ENCODE measurements at regions not wholly inside any gene's neighbourhood (a gene's known extent, or its start where the extent isn't known, plus 50 kb on each side); places are given as distances from the start of the nearest gene placed in this dataset.

GRCh38 chr4:62250100-62250499, 1050.0 kb downstream of the ADGRL3 start:
- ChIA-PET POLR2A (ENCODE audit: unreplicated experiment) (no interaction called here), CTCF (no interaction called here)
- Histone ChIP-seq H4K20me1 (ENCODE audit: insufficient read depth, low read length) (no peaks in the 10 kb centered on the region), H3K9me3 (ENCODE audit: control insufficient read depth, insufficient read depth, low read length) (peaks cover 3% of the 10 kb centered on the region; the same call in 1 of the 2 replicates), H3K36me3 (ENCODE audit: control insufficient read depth, insufficient read depth, low read length) (no peaks in the 10 kb centered on the region), H3K23ac (ENCODE audit: low read depth, low read length) (no peak overlapping the region), H2BK15ac (ENCODE audit: low read depth, low read length) (no peak overlapping the region), H3K4me3 (ENCODE audit: insufficient read depth, low read depth, low read length) (no peak overlapping the region), H2AFZ (replicated peaks; ENCODE audit: low read length, poor library complexity) (no peak overlapping the region), H3K4ac (ENCODE audit: low read depth, low read length) (no peak overlapping the region), H3K4me1 (ENCODE audit: control insufficient read depth, insufficient read depth, low read length) (no peaks in the 10 kb centered on the region), H2BK20ac (ENCODE audit: low read depth, low read length) (no peak overlapping the region), H3K27me3 (ENCODE audit: control insufficient read depth, insufficient read depth, low read length) (no peaks in the 10 kb centered on the region), H3K9ac (ENCODE audit: low read depth, low read length) (no peak overlapping the region), H3K18ac (ENCODE audit: low read depth, low read length) (no peak overlapping the region), H2AK9ac (replicated peaks; ENCODE audit: low read depth, low read length, poor library complexity) (no peak overlapping the region), H4K91ac (ENCODE audit: insufficient read depth, low read depth, low read length) (no peak overlapping the region), H3K56ac (ENCODE audit: extremely low read depth, insufficient read depth, low read length) (no peak overlapping the region), H3K27ac (ENCODE audit: insufficient read depth, low read length) (no peak overlapping the region), H3K4me2 (ENCODE audit: low read depth, low read length) (no peak overlapping the region), H2AK5ac (ENCODE audit: low read depth, low read length) (no peak overlapping the region), H3K9me1 (ENCODE audit: insufficient read depth, low read length) (no peaks in the 10 kb centered on the region), H2BK5ac (ENCODE audit: low read depth, low read length, poor library complexity, severe bottlenecking) (no peak overlapping the region), H3K79me1 (ENCODE audit: low read depth in 1 of 2, low read length in 2 of 2) (no peaks in the 10 kb centered on the region), H4K5ac (ENCODE audit: low read depth, low read length) (no peak overlapping the region), H4K8ac (ENCODE audit: low read depth in 2 of 2, low read length in 2 of 2) (no peak overlapping the region), H3K14ac (replicated peaks; ENCODE audit: low read depth, low read length) (no peak overlapping the region), H2BK120ac (ENCODE audit: low read depth, low read length) (no peak overlapping the region)
- in situ Hi-C loops (cut with MboI; ENCODE audit: low sequenced_read_pairs) = no loop called here
- intact Hi-C loops (cut with micrococcal nuclease) = no loop called here
- BruUV-seq (replicated peaks) = no TSS peak
- TF ChIP-seq RFX5 (IDR thresholded peaks at IDR 0.05; ENCODE audit: low read depth, low read length) = no peak
- TF ChIP-seq CHD1 (IDR thresholded peaks at IDR 0.05; ENCODE audit: low read depth, low read length) = no peak
- TF ChIP-seq MAZ (IDR thresholded peaks at IDR 0.05; ENCODE audit: borderline replicate concordance, low read depth, low read length) = no peak
- TF ChIP-seq BHLHE40 (IDR thresholded peaks at IDR 0.05; ENCODE audit: low read depth, low read length) = no peak
- no peak for TF ChIP-seq CEBPB (IDR thresholded peaks at IDR 0.05; ENCODE audit: low read depth, low read length)
- no peak for TF ChIP-seq CTCF (conservative IDR thresholded peaks at IDR 0.05; ENCODE audit: low read depth, low read length)
- TF ChIP-seq RAD21 (IDR thresholded peaks at IDR 0.05; ENCODE audit: low read length) = no peak
- no peak for TF ChIP-seq NFE2L2 (IDR thresholded peaks at IDR 0.05; ENCODE audit: low read depth, low read length)
- TF ChIP-seq USF2 (IDR thresholded peaks at IDR 0.05; ENCODE audit: low read depth, low read length) = no peak
- no peak for TF ChIP-seq POLR2A (IDR thresholded peaks at IDR 0.05; ENCODE audit: low read depth, low read length)
- TF ChIP-seq ELK1 (IDR thresholded peaks at IDR 0.05; ENCODE audit: borderline replicate concordance, low read depth, low read length) = no peak
- no peak for TF ChIP-seq MXI1 (IDR thresholded peaks at IDR 0.05; ENCODE audit: borderline replicate concordance, low read depth, low read length)
- TF ChIP-seq RCOR1 (IDR thresholded peaks at IDR 0.05; ENCODE audit: insufficient replicate concordance, low read length) = no peak
- no peak for TF ChIP-seq FOS (IDR thresholded peaks at IDR 0.05; ENCODE audit: low read depth, low read length)
- no peak for TF ChIP-seq SMC3 (IDR thresholded peaks at IDR 0.05; ENCODE audit: low read depth, low read length)
- TF ChIP-seq MAFK (IDR thresholded peaks at IDR 0.05; ENCODE audit: low read depth, low read length) = no peak
- dilution Hi-C loops (cut with HindIII; ENCODE audit: low sequenced_read_pairs, unreplicated experiment) = no loop called here
- ATAC-seq (ENCODE audit: low read depth) = no peak
- WGBS, 2 experiments (ENCODE audit: extremely low coverage in 2 of 2, insufficient read length in 1 of 2) = no CpG with 5 or more reads among the region's 5 CpGs
- DNase-seq = no peak

All from IMR-90 (cell line).